Ishikawa (cell line): ENCODE measurements at regions not wholly inside any gene's neighbourhood (a gene's known extent, or its start where the extent isn't known, plus 50 kb on each side); places are given as distances from the start of the nearest gene placed in this dataset.

ENCODE experiments used
- CEBPB ChIP-seq: IDR thresholded peaks from 2 replicates; pipeline ENCODE4 v1.6.1; 2012
- CREB1 ChIP-seq: IDR thresholded peaks from 2 replicates; pipeline ENCODE4 v1.6.1; 2012; ENCODE audit warnings: low read depth
- EGR1 ChIP-seq: IDR thresholded peaks from 2 replicates; pipeline ENCODE4 v1.6.1; 2012
- EP300 ChIP-seq: IDR thresholded peaks from 2 replicates; pipeline ENCODE4 v1.6.1; 2012; ENCODE audit warnings: borderline replicate concordance
- FOXM1 ChIP-seq: IDR thresholded peaks from 2 replicates; pipeline ENCODE4 v1.6.1; 2012; ENCODE audit warnings: low read depth, borderline replicate concordance
- MAX ChIP-seq: IDR thresholded peaks from 2 replicates; pipeline ENCODE4 v1.6.1; 2012
- NFIC ChIP-seq: IDR thresholded peaks from 2 replicates; pipeline ENCODE4 v1.6.1; 2012
- RAD21 ChIP-seq: IDR thresholded peaks from 2 replicates; pipeline ENCODE4 v1.6.1; 2012; ENCODE audit warnings: low read depth
- TAF1 ChIP-seq: IDR thresholded peaks from 2 replicates; pipeline ENCODE4 v1.6.1; 2012; ENCODE audit warnings: low read depth, mild to moderate bottlenecking
- TCF12 ChIP-seq: IDR thresholded peaks from 2 replicates; pipeline ENCODE4 v1.6.1; 2012; ENCODE audit warnings: low read depth
- TEAD4 ChIP-seq: IDR thresholded peaks from 2 replicates; pipeline ENCODE4 v1.6.1; 2012
- YY1 ChIP-seq: IDR thresholded peaks from 2 replicates; pipeline ENCODE4 v1.6.1; 2012; ENCODE audit warnings: low read depth
- ZBTB7A ChIP-seq: IDR thresholded peaks from 2 replicates; pipeline ENCODE4 v1.6.1; 2012; ENCODE audit warnings: low read depth
- TF ChIP-seq, protein P1 (sequence below): IDR thresholded peaks from 2 replicates; pipeline ENCODE4 v1.6.1; 2012
- TF ChIP-seq, protein P2 (sequence below): IDR thresholded peaks from 2 replicates; pipeline ENCODE4 v1.6.1; 2012; ENCODE audit warnings: low read depth, mild to moderate bottlenecking

DNA sequence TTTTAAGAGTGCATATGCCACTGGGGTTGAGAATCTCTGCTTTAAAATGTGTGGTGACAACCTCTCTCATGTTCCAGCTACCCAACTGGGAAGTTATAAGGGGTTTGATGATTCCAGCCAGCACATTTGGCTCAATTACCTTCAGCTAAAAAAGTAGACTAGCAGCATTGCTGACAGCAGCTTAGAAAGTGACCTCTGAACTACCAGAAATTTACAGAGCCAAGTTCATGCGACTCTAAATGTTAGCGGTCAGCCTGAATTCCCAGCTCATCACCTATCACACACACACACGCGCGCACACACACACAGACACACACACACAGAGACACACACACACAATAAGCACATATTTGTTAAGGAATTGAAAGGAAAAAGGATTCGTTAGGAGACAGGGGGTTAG, 377.5 kb downstream of the TMEM167A start:
- TF ChIP-seq ZBTB7A (no peak), MAX (no peak), EGR1 (no peak)

- TF ChIP-seq TAF1 (no peak), CREB1 (no peak)
These were observed 379.2 kb downstream of the TMEM167A start for GRCh38 chr5:82698026-82698425.

DNA sequence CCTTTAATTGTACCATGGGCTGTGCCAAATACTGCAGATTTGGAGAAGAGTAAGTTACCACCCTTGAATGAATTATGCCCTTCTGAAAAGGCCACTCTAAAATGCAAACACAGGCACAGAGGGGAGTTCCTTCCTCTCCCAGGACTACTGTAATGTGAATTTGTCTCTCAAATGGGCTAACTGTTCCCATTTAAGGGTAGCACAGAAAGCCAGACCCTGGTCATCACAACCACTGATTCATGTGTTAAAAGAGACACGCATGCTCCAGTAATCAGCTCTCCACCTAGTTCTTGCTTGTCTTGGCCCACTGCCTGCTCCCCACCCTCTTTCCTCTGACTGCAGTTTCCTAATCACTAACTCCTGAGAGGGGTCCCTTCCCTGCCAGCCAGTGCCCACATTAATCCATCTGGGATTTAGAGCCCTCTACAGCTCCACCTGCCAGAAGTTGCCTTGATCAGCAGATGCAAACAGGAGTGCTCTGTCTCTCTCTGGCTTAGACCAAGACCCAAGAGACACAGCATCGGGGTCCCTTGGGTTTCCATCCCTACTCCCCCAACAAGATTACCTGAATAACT, 382.4 kb downstream of the TMEM167A start:
- TF ChIP-seq, protein P1, sequence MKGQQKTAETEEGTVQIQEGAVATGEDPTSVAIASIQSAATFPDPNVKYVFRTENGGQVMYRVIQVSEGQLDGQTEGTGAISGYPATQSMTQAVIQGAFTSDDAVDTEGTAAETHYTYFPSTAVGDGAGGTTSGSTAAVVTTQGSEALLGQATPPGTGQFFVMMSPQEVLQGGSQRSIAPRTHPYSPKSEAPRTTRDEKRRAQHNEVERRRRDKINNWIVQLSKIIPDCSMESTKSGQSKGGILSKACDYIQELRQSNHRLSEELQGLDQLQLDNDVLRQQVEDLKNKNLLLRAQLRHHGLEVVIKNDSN, result no peak
- TF ChIP-seq TCF12 (no peak), FOXM1 (no peak), MAX (no peak), CREB1 (no peak), CEBPB (no peak), TEAD4 (no peak), TAF1 (no peak), EGR1 (no peak), RAD21 (no peak), YY1 (no peak), NFIC (no peak), ZBTB7A (no peak)
- TF ChIP-seq, protein P2, sequence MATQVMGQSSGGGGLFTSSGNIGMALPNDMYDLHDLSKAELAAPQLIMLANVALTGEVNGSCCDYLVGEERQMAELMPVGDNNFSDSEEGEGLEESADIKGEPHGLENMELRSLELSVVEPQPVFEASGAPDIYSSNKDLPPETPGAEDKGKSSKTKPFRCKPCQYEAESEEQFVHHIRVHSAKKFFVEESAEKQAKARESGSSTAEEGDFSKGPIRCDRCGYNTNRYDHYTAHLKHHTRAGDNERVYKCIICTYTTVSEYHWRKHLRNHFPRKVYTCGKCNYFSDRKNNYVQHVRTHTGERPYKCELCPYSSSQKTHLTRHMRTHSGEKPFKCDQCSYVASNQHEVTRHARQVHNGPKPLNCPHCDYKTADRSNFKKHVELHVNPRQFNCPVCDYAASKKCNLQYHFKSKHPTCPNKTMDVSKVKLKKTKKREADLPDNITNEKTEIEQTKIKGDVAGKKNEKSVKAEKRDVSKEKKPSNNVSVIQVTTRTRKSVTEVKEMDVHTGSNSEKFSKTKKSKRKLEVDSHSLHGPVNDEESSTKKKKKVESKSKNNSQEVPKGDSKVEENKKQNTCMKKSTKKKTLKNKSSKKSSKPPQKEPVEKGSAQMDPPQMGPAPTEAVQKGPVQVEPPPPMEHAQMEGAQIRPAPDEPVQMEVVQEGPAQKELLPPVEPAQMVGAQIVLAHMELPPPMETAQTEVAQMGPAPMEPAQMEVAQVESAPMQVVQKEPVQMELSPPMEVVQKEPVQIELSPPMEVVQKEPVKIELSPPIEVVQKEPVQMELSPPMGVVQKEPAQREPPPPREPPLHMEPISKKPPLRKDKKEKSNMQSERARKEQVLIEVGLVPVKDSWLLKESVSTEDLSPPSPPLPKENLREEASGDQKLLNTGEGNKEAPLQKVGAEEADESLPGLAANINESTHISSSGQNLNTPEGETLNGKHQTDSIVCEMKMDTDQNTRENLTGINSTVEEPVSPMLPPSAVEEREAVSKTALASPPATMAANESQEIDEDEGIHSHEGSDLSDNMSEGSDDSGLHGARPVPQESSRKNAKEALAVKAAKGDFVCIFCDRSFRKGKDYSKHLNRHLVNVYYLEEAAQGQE, result no peak

GRCh38 chr5:82692826-82693225, 384.4 kb downstream of the TMEM167A start:
- TF ChIP-seq EP300 (no peak), CREB1 (no peak), RAD21 (no peak), EGR1 (no peak), NFIC (no peak), TCF12 (no peak), MAX (no peak), TEAD4 (no peak), FOXM1 (no peak), ZBTB7A (no peak), TAF1 (no peak), CEBPB (no peak), YY1 (no peak)
- TF ChIP-seq, protein P1, result no peak
- TF ChIP-seq, protein P2, result no peak

DNA sequence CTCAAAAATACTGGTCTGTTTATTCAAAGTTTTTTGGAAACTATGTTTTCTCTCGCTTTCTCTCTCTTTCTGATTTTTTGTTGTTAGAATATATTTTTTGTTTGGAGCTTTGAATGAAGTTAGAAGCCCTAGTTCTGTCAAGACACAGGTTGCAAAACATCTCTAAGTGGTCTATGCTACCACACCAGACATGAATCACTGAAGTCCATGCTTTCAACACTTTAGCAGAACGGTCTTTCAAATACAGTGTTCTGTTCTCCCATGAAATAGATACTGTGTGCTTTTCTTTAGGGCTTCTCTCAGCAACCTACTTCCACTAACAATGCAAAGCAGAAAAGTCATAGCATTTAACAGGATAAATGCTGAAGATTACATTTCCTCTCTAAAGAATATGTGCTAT, 392.5 kb downstream of the TMEM167A start:
- TF ChIP-seq YY1, result no peak
- TF ChIP-seq, protein P2, result no peak
- TF ChIP-seq TEAD4, result no peak
- no peak for TF ChIP-seq TAF1
- no peak for TF ChIP-seq EGR1
- no peak for TF ChIP-seq FOXM1
